ENCODE measurements at regions not wholly inside any gene's neighbourhood (a gene's known extent, or its start where the extent isn't known, plus 50 kb on each side); places are given as distances from the start of the nearest gene placed in this dataset.
"Not testable (repeated sequence)": the region's sequence is repeated elsewhere in the genome, so short reads cannot be mapped to it uniquely, and the experiment has no call there.

GRCh38 chr7:124196519-124196918, 163.7 kb upstream of the TMEM229A start:
- no peaks in the 10 kb centered on the region for H3K4me1 ChIP-seq (ENCODE audit: control insufficient read depth, insufficient read depth, low read length, poor library complexity, severe bottlenecking)
- H3K4me3 ChIP-seq (ENCODE audit: insufficient read depth, low read depth, low read length, poor library complexity, severe bottlenecking), result no peak overlapping the region
- no peaks in the 10 kb centered on the region for H3K36me3 ChIP-seq (ENCODE audit: control insufficient read depth, insufficient read depth, low read length)
- H3K9me3 ChIP-seq (ENCODE audit: control insufficient read depth, low read length), result no peaks in the 10 kb centered on the region
- DNase-seq, result no peak
- no peaks in the 10 kb centered on the region for H3K27me3 ChIP-seq (replicated peaks; ENCODE audit: control insufficient read depth, insufficient read depth, low read length, poor library complexity, severe bottlenecking)
- H3K27ac ChIP-seq (ENCODE audit: insufficient read depth, low read length, poor library complexity, severe bottlenecking), result no peak overlapping the region

GRCh38 chr7:124192885-124193284, 160.0 kb upstream of the TMEM229A start:
- Histone ChIP-seq H3K27ac (ENCODE audit: insufficient read depth, low read length, poor library complexity, severe bottlenecking) (no peak overlapping the region), H3K4me1 (ENCODE audit: control insufficient read depth, insufficient read depth, low read length, poor library complexity, severe bottlenecking) (no peaks in the 10 kb centered on the region), H3K27me3 (replicated peaks; ENCODE audit: control insufficient read depth, insufficient read depth, low read length, poor library complexity, severe bottlenecking) (no peaks in the 10 kb centered on the region), H3K4me3 (ENCODE audit: insufficient read depth, low read depth, low read length, poor library complexity, severe bottlenecking) (no peak overlapping the region), H3K9me3 (ENCODE audit: control insufficient read depth, low read length) (no peaks in the 10 kb centered on the region), H3K36me3 (ENCODE audit: control insufficient read depth, insufficient read depth, low read length) (no peaks in the 10 kb centered on the region)
- no peak for DNase-seq

DNA sequence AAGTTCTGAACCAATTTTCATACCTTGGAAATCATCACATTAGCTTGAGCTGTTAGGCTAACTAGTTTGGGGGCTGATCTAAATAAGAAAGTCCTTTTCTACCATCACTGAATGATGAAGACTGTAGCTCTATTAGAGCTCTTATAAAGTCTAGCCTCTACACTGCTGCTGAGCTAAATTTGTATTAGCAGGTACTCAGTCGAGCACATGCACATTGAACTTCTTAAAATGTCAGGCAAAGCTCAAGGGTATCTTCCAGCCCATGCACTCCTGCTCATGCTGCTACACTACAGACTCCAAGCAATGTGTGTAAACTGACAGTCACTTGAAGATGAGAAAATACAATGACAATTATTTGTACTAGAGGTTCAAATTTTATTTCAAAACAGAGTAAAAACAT, 158.8 kb upstream of the TMEM229A start:
- Histone ChIP-seq H3K27me3 (replicated peaks; ENCODE audit: control insufficient read depth, insufficient read depth, low read length, poor library complexity, severe bottlenecking) (no peaks in the 10 kb centered on the region), H3K36me3 (ENCODE audit: control insufficient read depth, insufficient read depth, low read length) (no peaks in the 10 kb centered on the region), H3K4me3 (ENCODE audit: insufficient read depth, low read depth, low read length, poor library complexity, severe bottlenecking) (no peak overlapping the region), H3K4me1 (ENCODE audit: control insufficient read depth, insufficient read depth, low read length, poor library complexity, severe bottlenecking) (no peaks in the 10 kb centered on the region), H3K27ac (ENCODE audit: insufficient read depth, low read length, poor library complexity, severe bottlenecking) (no peak overlapping the region), H3K9me3 (ENCODE audit: control insufficient read depth, low read length) (no peaks in the 10 kb centered on the region)
- no peak for DNase-seq

DNA sequence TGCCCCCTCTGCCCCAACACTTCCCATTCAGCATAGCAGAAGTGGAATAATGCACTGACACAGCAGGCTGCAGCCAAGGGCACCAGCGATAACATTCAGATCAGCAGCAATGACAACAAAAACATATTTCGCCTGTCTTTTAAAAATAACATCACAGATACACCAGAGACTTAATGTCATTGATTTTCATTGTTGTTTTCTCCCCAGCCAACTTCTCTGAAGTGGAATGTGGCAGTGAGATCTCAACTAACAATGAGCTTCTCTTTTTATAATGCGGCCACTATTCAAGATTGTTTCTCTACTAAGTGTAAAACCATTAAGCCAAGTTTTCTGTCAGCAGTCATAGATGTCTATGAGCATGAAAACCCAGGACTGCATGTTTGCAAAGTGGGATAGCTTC, 158.2 kb upstream of the TMEM229A start:
- no peaks in the 10 kb centered on the region for H3K36me3 ChIP-seq (ENCODE audit: control insufficient read depth, insufficient read depth, low read length)
- H3K4me1 ChIP-seq (ENCODE audit: control insufficient read depth, insufficient read depth, low read length, poor library complexity, severe bottlenecking), result no peaks in the 10 kb centered on the region
- no peaks in the 10 kb centered on the region for H3K9me3 ChIP-seq (ENCODE audit: control insufficient read depth, low read length)
- H3K27ac ChIP-seq (ENCODE audit: insufficient read depth, low read length, poor library complexity, severe bottlenecking), result no peak overlapping the region
- no peaks in the 10 kb centered on the region for H3K27me3 ChIP-seq (replicated peaks; ENCODE audit: control insufficient read depth, insufficient read depth, low read length, poor library complexity, severe bottlenecking)
- no peak for DNase-seq
- no peak overlapping the region for H3K4me3 ChIP-seq (ENCODE audit: insufficient read depth, low read depth, low read length, poor library complexity, severe bottlenecking)

DNA sequence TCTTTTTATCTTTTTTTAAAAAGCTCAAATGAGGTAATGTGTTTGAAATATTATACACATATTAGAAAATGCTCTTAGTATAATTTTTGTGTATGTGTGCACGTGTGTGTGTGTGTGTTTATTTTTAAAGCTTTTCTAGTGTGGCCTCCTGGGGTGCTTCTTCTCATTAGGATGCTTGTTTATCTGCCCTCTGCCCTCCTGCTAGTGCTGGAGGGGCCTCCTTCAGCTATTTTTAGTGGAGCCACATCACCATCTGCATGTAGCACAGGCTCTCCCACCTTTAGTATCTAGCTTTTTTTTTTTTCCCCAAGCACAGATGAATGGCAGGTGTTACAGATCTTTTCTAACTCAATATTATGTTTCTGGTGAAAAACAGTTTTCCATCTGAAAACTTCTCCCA, 155.7 kb upstream of the TMEM229A start:
- H3K36me3 ChIP-seq (ENCODE audit: control insufficient read depth, insufficient read depth, low read length), result no peaks in the 10 kb centered on the region
- no peak for DNase-seq
- H3K27me3 ChIP-seq (replicated peaks; ENCODE audit: control insufficient read depth, insufficient read depth, low read length, poor library complexity, severe bottlenecking), result no peaks in the 10 kb centered on the region
- H3K9me3 ChIP-seq (ENCODE audit: control insufficient read depth, low read length), result no peaks in the 10 kb centered on the region
- no peak overlapping the region for H3K4me3 ChIP-seq (ENCODE audit: insufficient read depth, low read depth, low read length, poor library complexity, severe bottlenecking)
- H3K27ac ChIP-seq (ENCODE audit: insufficient read depth, low read length, poor library complexity, severe bottlenecking), result no peak overlapping the region
- H3K4me1 ChIP-seq (ENCODE audit: control insufficient read depth, insufficient read depth, low read length, poor library complexity, severe bottlenecking), result no peaks in the 10 kb centered on the region

GRCh38 chr7:124187962-124188361, 155.1 kb upstream of the TMEM229A start:
- DNase-seq, result no peak
- no peak overlapping the region for H3K27ac ChIP-seq (ENCODE audit: insufficient read depth, low read length, poor library complexity, severe bottlenecking)
- H3K36me3 ChIP-seq (ENCODE audit: control insufficient read depth, insufficient read depth, low read length), result no peaks in the 10 kb centered on the region
- H3K4me3 ChIP-seq (ENCODE audit: insufficient read depth, low read depth, low read length, poor library complexity, severe bottlenecking), result no peak overlapping the region
- H3K9me3 ChIP-seq (ENCODE audit: control insufficient read depth, low read length), result no peaks in the 10 kb centered on the region
- no peaks in the 10 kb centered on the region for H3K27me3 ChIP-seq (replicated peaks; ENCODE audit: control insufficient read depth, insufficient read depth, low read length, poor library complexity, severe bottlenecking)
- no peaks in the 10 kb centered on the region for H3K4me1 ChIP-seq (ENCODE audit: control insufficient read depth, insufficient read depth, low read length, poor library complexity, severe bottlenecking)

GRCh38 chr7:124183649-124184048, 150.8 kb upstream of the TMEM229A start:
- Histone ChIP-seq H3K4me1 (ENCODE audit: control insufficient read depth, insufficient read depth, low read length, poor library complexity, severe bottlenecking) (no peaks in the 10 kb centered on the region), H3K27ac (ENCODE audit: insufficient read depth, low read length, poor library complexity, severe bottlenecking) (no peak overlapping the region), H3K4me3 (ENCODE audit: insufficient read depth, low read depth, low read length, poor library complexity, severe bottlenecking) (no peak overlapping the region), H3K36me3 (ENCODE audit: control insufficient read depth, insufficient read depth, low read length) (no peaks in the 10 kb centered on the region), H3K9me3 (ENCODE audit: control insufficient read depth, low read length) (no peaks in the 10 kb centered on the region), H3K27me3 (replicated peaks; ENCODE audit: control insufficient read depth, insufficient read depth, low read length, poor library complexity, severe bottlenecking) (no peaks in the 10 kb centered on the region)
- DNase-seq, result no peak

DNA sequence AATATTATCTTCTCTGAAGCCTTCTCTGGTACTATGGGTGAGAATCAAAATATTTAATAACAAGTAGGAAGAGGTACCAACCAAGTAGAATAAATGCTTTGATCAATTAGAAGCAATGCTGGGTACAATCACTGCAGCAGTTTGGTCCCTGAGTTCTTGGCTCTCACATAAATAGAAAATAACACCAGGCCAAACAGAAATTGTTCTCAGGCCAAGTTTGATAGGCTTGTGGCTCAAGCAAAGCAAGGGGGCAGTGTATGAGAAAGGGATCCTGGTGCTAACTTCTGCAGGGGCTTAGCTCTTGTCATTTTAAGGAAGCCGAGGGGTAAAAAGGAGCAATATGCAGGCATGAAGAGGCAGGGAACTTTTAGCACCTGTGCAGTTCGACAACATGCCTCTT, 146.8 kb upstream of the TMEM229A start:
- no peaks in the 10 kb centered on the region for H3K9me3 ChIP-seq (ENCODE audit: control insufficient read depth, low read length)
- no peaks in the 10 kb centered on the region for H3K27me3 ChIP-seq (replicated peaks; ENCODE audit: control insufficient read depth, insufficient read depth, low read length, poor library complexity, severe bottlenecking)
- no peak overlapping the region for H3K4me3 ChIP-seq (ENCODE audit: insufficient read depth, low read depth, low read length, poor library complexity, severe bottlenecking)
- no peaks in the 10 kb centered on the region for H3K36me3 ChIP-seq (ENCODE audit: control insufficient read depth, insufficient read depth, low read length)
- no peak overlapping the region for H3K27ac ChIP-seq (ENCODE audit: insufficient read depth, low read length, poor library complexity, severe bottlenecking)
- H3K4me1 ChIP-seq (ENCODE audit: control insufficient read depth, insufficient read depth, low read length, poor library complexity, severe bottlenecking), result no peaks in the 10 kb centered on the region
- no peak for DNase-seq

DNA sequence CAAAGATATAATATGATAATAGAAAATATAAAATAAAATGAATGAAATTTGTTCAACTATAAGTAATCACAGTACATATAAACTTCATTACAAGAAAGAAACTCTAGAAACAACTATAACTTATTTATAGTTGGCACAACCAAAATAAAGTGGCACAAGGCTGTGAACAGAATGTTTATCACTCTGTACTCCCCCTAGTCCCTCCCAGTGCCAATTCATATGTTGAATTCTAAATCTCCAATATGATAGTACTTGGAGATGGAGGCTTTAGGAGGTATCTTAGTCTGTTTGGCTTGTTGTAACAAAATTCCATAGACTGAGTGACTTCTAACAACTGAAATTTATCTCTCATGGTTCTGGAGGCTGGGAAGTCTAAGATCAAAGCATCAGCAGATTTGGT, 145.0 kb upstream of the TMEM229A start:
- H3K36me3 ChIP-seq (ENCODE audit: control insufficient read depth, insufficient read depth, low read length), result no peaks in the 10 kb centered on the region
- DNase-seq, result no peak
- no peaks in the 10 kb centered on the region for H3K9me3 ChIP-seq (ENCODE audit: control insufficient read depth, low read length)
- H3K27me3 ChIP-seq (replicated peaks; ENCODE audit: control insufficient read depth, insufficient read depth, low read length, poor library complexity, severe bottlenecking), result no peaks in the 10 kb centered on the region
- H3K4me1 ChIP-seq (ENCODE audit: control insufficient read depth, insufficient read depth, low read length, poor library complexity, severe bottlenecking), result no peaks in the 10 kb centered on the region
- H3K27ac ChIP-seq (ENCODE audit: insufficient read depth, low read length, poor library complexity, severe bottlenecking), result no peak overlapping the region
- H3K4me3 ChIP-seq (ENCODE audit: insufficient read depth, low read depth, low read length, poor library complexity, severe bottlenecking), result no peak overlapping the region

- not testable (repeated sequence) for H3K4me1 ChIP-seq (ENCODE audit: control insufficient read depth, insufficient read depth, low read length, poor library complexity, severe bottlenecking); H3K27ac ChIP-seq (ENCODE audit: insufficient read depth, low read length, poor library complexity, severe bottlenecking); H3K27me3 ChIP-seq (replicated peaks; ENCODE audit: control insufficient read depth, insufficient read depth, low read length, poor library complexity, severe bottlenecking); H3K9me3 ChIP-seq (ENCODE audit: control insufficient read depth, low read length); H3K36me3 ChIP-seq (ENCODE audit: control insufficient read depth, insufficient read depth, low read length); DNase-seq; H3K4me3 ChIP-seq (ENCODE audit: insufficient read depth, low read depth, low read length, poor library complexity, severe bottlenecking)
Measured at GRCh38 chr7:124171812-124172211, 138.9 kb upstream of the TMEM229A start.

GRCh38 chr7:124171068-124171467, 138.2 kb upstream of the TMEM229A start:
- no peaks in the 10 kb centered on the region for H3K4me1 ChIP-seq (ENCODE audit: control insufficient read depth, insufficient read depth, low read length, poor library complexity, severe bottlenecking)
- no peak for DNase-seq
- no peaks in the 10 kb centered on the region for H3K9me3 ChIP-seq (ENCODE audit: control insufficient read depth, low read length)
- H3K27me3 ChIP-seq (replicated peaks; ENCODE audit: control insufficient read depth, insufficient read depth, low read length, poor library complexity, severe bottlenecking), result no peaks in the 10 kb centered on the region
- no peaks in the 10 kb centered on the region for H3K36me3 ChIP-seq (ENCODE audit: control insufficient read depth, insufficient read depth, low read length)
- H3K27ac ChIP-seq (ENCODE audit: insufficient read depth, low read length, poor library complexity, severe bottlenecking), result no peak overlapping the region
- H3K4me3 ChIP-seq (ENCODE audit: insufficient read depth, low read depth, low read length, poor library complexity, severe bottlenecking), result no peak overlapping the region
